ENCODE measurements at regions not wholly inside any gene's neighbourhood (a gene's known extent, or its start where the extent isn't known, plus 50 kb on each side); places are given as distances from the start of the nearest gene placed in this dataset.

GRCh38 chr6:80544976-80545722, 438.7 kb downstream of the BCKDHB start (continued):
- no peak for TF ChIP-seq CHD7 (IDR thresholded peaks at IDR 0.05; ENCODE audit: insufficient replicate concordance, low read length)

Measured in H1 (cell line).